C4-2B (cell line): ENCODE measurements at regions not wholly inside any gene's neighbourhood (a gene's known extent, or its start where the extent isn't known, plus 50 kb on each side); places are given as distances from the start of the nearest gene placed in this dataset.

Experiments
- H3K27ac ChIP-seq: fragments of 450-650 bp; 2 replicates; pipeline ENCODE4 v1.5.1; 2017
- CTCF ChIP-seq: fragments of 450-650 bp; conservative IDR thresholded peaks from 2 replicates; pipeline ENCODE4 v1.5.1; 2017; ENCODE audit warnings: mild to moderate bottlenecking
- ZFX ChIP-seq: fragments of 450-650 bp; IDR thresholded peaks from 2 replicates; pipeline ENCODE4 v1.6.1; 2017

GRCh38 chr13:59513686-59514085 is 650.0 kb downstream of the DIAPH3 start:
- no peak for TF ChIP-seq CTCF
- no peak for TF ChIP-seq ZFX
- no peak overlapping the region for H3K27ac ChIP-seq

GRCh38 chr13:59514316-59514715 is 649.4 kb downstream of the DIAPH3 start:
- H3K27ac ChIP-seq, result no peak overlapping the region

GRCh38 chr13:59519819-59520218 is 643.9 kb downstream of the DIAPH3 start:
- no peak for TF ChIP-seq CTCF
- no peak for TF ChIP-seq ZFX
- no peak overlapping the region for H3K27ac ChIP-seq

More at GRCh38 chr13:59514316-59514715, 649.4 kb downstream of the DIAPH3 start:
- no peak for TF ChIP-seq CTCF

- no peak overlapping the region for H3K27ac ChIP-seq
- TF ChIP-seq CTCF (no peak), ZFX (no peak)
These were observed 642.2 kb downstream of the DIAPH3 start for GRCh38 chr13:59521549-59521948.

- no peak overlapping the region for H3K27ac ChIP-seq
- TF ChIP-seq CTCF, result no peak
- TF ChIP-seq ZFX, result no peak
These were observed 641.1 kb downstream of the DIAPH3 start for GRCh38 chr13:59522652-59523051.

- no peak overlapping the region for H3K27ac ChIP-seq
- TF ChIP-seq ZFX, result no peak
- TF ChIP-seq CTCF, result no peak
These were observed 636.2 kb downstream of the DIAPH3 start for GRCh38 chr13:59527500-59527899.

- no peak overlapping the region for H3K27ac ChIP-seq
- TF ChIP-seq CTCF, result no peak
- no peak for TF ChIP-seq ZFX
These were observed 632.1 kb downstream of the DIAPH3 start for GRCh38 chr13:59531571-59532091.
